RWPE2 (cell line): ENCODE measurements at regions not wholly inside any gene's neighbourhood (a gene's known extent, or its start where the extent isn't known, plus 50 kb on each side); places are given as distances from the start of the nearest gene placed in this dataset.

Experiments used
- ATAC-seq: fragments of 200-7000 bp; cut with Tn5 transposase; 3 replicates; pipeline ENCODE4 v1.9.1; 2021; ENCODE audit warnings: low read depth
- DNase-seq: peaks from one replicate; pipeline ENCODE4 v3.0.0-alpha.2; 2020; ENCODE audit warnings: low spot score
- H3K27ac ChIP-seq: fragments of 450-650 bp; 2 replicates; pipeline ENCODE4 v1.5.1; 2017; ENCODE audit warnings: mild to moderate bottlenecking; ENCODE audit not compliant: poor library complexity, severe bottlenecking
- H3K27me3 ChIP-seq: fragments of 250-450 bp; sonication (Bioruptor Pico); 2 replicates; pipeline ENCODE4 v1.5.1; 2021; ENCODE audit warnings: mild to moderate bottlenecking, moderate library complexity; ENCODE audit not compliant: insufficient read depth, poor library complexity, severe bottlenecking
- H3K36me3 ChIP-seq: fragments of 250-450 bp; sonication (Bioruptor Pico); 2 replicates; pipeline ENCODE4 v1.5.1; 2020; ENCODE audit warnings: low read depth, mild to moderate bottlenecking, moderate library complexity
- H3K4me1 ChIP-seq: fragments of 250-450 bp; sonication (Bioruptor Pico); 2 replicates; pipeline ENCODE4 v1.5.1; 2021; ENCODE audit warnings: mild to moderate bottlenecking, moderate library complexity; ENCODE audit not compliant: insufficient read depth, poor library complexity, severe bottlenecking
- H3K4me3 ChIP-seq: fragments of 250-450 bp; sonication (Bioruptor Pico); 2 replicates; pipeline ENCODE4 v1.5.1; 2021; ENCODE audit warnings: mild to moderate bottlenecking, moderate library complexity; ENCODE audit not compliant: severe bottlenecking
- H3K9me3 ChIP-seq: fragments of 250-450 bp; sonication (Bioruptor Pico); 2 replicates; pipeline ENCODE4 v1.5.1; 2021; ENCODE audit warnings: mild to moderate bottlenecking, moderate library complexity; ENCODE audit not compliant: severe bottlenecking
- CTCF ChIP-seq: fragments of 450-650 bp; IDR thresholded peaks from one replicate; pipeline ENCODE4 v1.5.1; 2017; ENCODE audit warnings: mild to moderate bottlenecking, moderate library complexity; ENCODE audit not compliant: poor library complexity, severe bottlenecking

DNA sequence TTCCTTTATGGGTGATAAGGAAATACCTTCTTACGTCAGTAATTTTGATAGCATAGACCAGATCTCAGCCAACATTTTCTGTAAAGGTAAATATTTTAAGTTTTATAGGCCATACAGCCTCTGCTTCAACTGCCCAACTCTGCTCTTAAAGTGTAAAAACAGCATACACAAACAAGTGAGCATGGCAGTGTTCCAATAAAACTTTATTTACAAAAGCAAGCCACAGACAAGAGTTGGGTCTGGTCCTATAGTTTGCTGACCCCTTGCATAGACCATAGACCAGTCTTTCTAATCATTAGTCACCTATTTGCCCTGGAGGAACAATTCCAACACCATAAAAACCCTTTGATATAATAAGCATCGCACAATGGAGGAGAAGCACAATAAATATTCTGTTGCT lies 398.8 kb downstream of the SFMBT2 start:
- no peak for TF ChIP-seq CTCF
- DNase-seq (no peak), ATAC-seq (no peak)
- no peaks in the 10 kb centered on the region for H3K4me1 ChIP-seq
- H3K27ac ChIP-seq, result no peak overlapping the region
- no peaks in the 10 kb centered on the region for H3K9me3 ChIP-seq
- no peaks in the 10 kb centered on the region for H3K36me3 ChIP-seq
- H3K27me3 ChIP-seq, result no peaks in the 10 kb centered on the region
- H3K4me3 ChIP-seq, result no peak overlapping the region

GRCh38 chr10:7008645-7009044 lies 402.2 kb downstream of the SFMBT2 start:
- TF ChIP-seq CTCF, result no peak
- no peak for DNase-seq
- Histone ChIP-seq H3K9me3 (no peaks in the 10 kb centered on the region), H3K36me3 (no peaks in the 10 kb centered on the region), H3K27me3 (no peaks in the 10 kb centered on the region), H3K4me3 (no peak overlapping the region), H3K27ac (no peak overlapping the region), H3K4me1 (no peaks in the 10 kb centered on the region)
- no peak for ATAC-seq

DNA sequence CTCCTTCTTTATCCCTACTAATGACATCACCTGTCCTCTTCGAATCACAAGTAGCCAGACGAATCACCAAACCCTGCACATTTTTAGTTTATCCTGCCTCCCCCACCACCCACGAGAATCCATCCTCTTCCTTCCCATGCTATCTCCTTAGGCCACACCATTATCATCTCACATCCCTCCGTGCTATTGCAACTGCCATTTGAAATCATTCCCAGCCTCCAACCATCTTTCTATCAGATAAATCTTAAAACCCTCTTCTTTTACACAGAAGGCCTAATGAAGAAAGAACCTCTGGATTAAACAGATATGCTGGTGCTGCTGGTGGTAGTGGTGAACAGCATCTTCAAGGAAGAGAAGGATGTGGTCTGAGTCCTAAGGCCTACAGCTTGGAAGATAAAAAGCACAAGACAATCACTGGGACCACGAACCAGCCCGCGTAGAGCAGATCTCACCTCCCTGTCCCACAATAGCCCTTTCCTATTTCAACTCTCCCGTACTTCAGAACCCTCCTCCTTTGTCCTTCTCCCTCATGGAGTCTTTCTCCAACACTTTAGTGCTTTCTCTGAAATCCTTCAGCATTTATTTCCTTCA lies 403.1 kb downstream of the SFMBT2 start:
- no peak for TF ChIP-seq CTCF
- H3K36me3 ChIP-seq, result no peaks in the 10 kb centered on the region
- H3K4me3 ChIP-seq, result no peak overlapping the region
- no peaks in the 10 kb centered on the region for H3K4me1 ChIP-seq
- DNase-seq, result no peak
- H3K27me3 ChIP-seq, result peaks cover 6% of the 10 kb centered on the region
- H3K27ac ChIP-seq, result no peak overlapping the region
- ATAC-seq, result no peak
- H3K9me3 ChIP-seq, result no peaks in the 10 kb centered on the region

DNA sequence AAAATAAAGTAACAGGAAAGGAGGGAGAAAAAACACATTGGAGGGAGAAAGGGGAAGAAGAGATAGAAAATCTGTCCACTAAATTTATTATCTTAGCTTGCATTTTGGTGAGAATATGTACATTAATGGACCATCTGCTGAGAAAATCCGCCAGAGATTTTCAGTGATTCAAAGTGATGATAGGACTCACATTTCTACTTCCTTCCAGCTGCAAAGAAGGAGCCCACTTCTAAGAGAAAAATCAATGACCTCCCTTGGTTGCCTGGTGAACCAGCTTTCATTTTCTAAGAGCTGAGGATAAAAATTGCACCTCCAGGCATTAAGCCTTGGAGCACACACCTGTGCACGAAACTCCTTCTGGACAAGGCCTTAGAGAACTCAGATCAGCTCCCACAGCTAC lies 404.3 kb downstream of the SFMBT2 start:
- Histone ChIP-seq H3K4me3 (no peak overlapping the region), H3K27me3 (peaks cover 11% of the 10 kb centered on the region), H3K36me3 (no peaks in the 10 kb centered on the region), H3K4me1 (no peaks in the 10 kb centered on the region), H3K9me3 (no peaks in the 10 kb centered on the region), H3K27ac (no peak overlapping the region)
- DNase-seq, result no peak
- no peak for TF ChIP-seq CTCF
- no peak for ATAC-seq

DNA sequence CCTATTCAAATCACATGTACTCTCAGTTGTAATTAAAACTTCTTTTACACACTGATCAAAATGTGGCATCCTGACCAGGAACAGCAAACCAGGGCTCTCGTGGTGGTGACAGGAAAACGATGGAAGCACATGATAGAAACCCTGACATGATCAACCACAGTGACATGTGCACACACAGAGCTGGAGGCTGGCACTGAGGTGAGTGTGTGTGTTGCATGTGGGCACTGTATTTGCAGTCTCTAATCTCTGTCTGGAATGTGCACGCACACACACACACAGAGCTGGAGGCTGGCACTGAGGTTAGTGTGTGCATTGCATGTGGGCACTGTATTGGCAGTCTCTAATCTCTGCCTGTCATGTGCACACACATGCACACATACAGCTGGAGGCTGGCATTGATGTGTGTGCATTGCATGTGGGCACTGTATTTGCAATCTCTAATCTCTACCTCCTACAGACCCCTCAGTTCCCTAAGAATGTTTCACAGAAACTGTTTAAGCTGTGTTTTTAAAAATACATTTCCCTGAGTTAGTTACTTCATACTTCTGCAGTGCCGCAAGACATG lies 406.9 kb downstream of the SFMBT2 start:
- DNase-seq (no peak), ATAC-seq (no peak)
- H3K27ac ChIP-seq, result no peak overlapping the region
- H3K4me1 ChIP-seq, result no peaks in the 10 kb centered on the region
- no peaks in the 10 kb centered on the region for H3K9me3 ChIP-seq
- H3K36me3 ChIP-seq, result no peaks in the 10 kb centered on the region
- TF ChIP-seq CTCF, result no peak
- no peak overlapping the region for H3K4me3 ChIP-seq
- peaks cover 22% of the 10 kb centered on the region for H3K27me3 ChIP-seq
